ENCODE measurements at regions not wholly inside any gene's neighbourhood (a gene's known extent, or its start where the extent isn't known, plus 50 kb on each side); places are given as distances from the start of the nearest gene placed in this dataset.

DNA sequence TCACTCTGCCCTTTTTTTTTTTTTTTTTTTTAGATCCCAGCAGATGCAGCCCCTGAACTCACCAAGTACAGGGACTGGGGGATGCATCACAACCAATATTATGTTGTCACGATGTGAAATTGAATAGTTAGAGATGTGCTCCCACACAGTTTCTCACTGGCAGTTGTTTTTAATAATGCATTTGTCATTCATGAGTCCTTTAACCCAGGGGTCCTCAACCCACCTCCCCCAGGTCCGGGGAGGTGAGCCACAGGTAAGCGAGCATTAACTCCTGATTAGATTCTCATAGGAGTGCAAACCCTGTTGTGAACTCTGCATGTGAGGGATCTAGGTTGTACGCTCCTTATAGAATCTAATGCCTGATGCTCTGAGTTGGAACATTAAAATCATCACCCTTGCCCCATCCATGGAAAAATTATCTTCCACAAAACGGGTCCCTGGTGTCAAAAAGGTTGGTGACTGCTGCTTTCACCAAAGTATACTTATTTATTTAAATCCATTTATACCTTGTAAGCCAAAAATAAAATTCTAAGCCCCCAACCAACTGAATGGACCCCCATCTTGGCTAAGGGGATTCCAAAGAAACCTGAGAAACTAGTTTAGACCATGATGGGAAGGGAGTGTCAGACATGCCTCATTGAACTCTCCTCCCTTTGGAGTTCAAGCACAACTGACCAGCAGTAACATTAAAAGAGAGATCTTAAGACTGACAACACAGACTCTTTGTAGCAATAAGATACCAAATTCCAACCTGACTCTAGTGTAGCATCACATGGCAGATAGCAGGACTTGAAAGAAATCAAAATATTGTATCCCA lies 119.3 kb upstream of the ATP1A1 start:
- in situ Hi-C loops (cut with MboI): no loop called here
- Histone ChIP-seq H3K36me3 (ENCODE audit: control insufficient read depth, insufficient read depth, low read length) (no peaks in the 10 kb centered on the region), H3K27me3 (ENCODE audit: control insufficient read depth in 2 of 2, insufficient read depth in 2 of 2, low read length in 2 of 2) (peaks cover 10 to 25% of the 10 kb centered on the region in 2 experiments; a peak in 4 of 5 replicates), H3K9me1 (ENCODE audit: control insufficient read depth, insufficient read depth, low read length) (no peaks in the 10 kb centered on the region), H3K4me2 (ENCODE audit: insufficient read depth, low read length) (no peak overlapping the region), H3K79me2 (ENCODE audit: control insufficient read depth, insufficient read depth, low read length) (no peaks in the 10 kb centered on the region), H3K4me3 (no peak overlapping the region), H4K20me1 (replicated peaks; ENCODE audit: control insufficient read depth, insufficient read depth, low read length) (no peaks in the 10 kb centered on the region), H3K27ac (ENCODE audit: extremely low read depth, low read depth, low read length) (no peak overlapping the region), H2AFZ (ENCODE audit: low read depth, low read length) (no peak overlapping the region), H3K9ac (ENCODE audit: insufficient read depth in 1 of 2, low read depth in 2 of 2, low read length in 2 of 2) (no peak overlapping the region), H3K4me1 (replicated peaks in 1 of 2; ENCODE audit: control insufficient read depth in 2 of 2, insufficient read depth in 2 of 2, low read length in 2 of 2) (no peaks in the 10 kb centered on the region), H3K9me3 (replicated peaks; ENCODE audit: control insufficient read depth, insufficient read depth, low read depth, low read length) (no peaks in the 10 kb centered on the region)
- no peak for ATAC-seq
- no peak for FAIRE-seq
- DNase-seq (ENCODE audit: extremely low read depth in 1 of 4, low spot score in 3 of 4): no peak
- CTCF ChIA-PET (ENCODE audit: low intra/inter-chr PET ratio): no interaction called here
- POLR2A ChIA-PET: interaction anchor here (1.5 kb wide), 1 partner anchor 9 kb away, joined by 3 read pairs; no protein-coding TSS in a partner anchor
- BruUV-seq (replicated peaks): no TSS peak
- intact Hi-C loops (cut with micrococcal nuclease): no loop called here
- 0% methylated on average over 5 of the region's 5 CpGs for whole genome bisulfite sequencing (ENCODE audit: insufficient coverage, low coverage, missing lambda C conversion rate)
- TF ChIP-seq PTRF (tag; IDR thresholded peaks at IDR 0.05) (no peak), HIVEP1 (CRISPR knock-in tag; IDR thresholded peaks at IDR 0.05) (no peak), CBFA2T3 (IDR thresholded peaks at IDR 0.05) (no peak), ERF (CRISPR knock-in tag; IDR thresholded peaks at IDR 0.05) (no peak), NFXL1 (CRISPR knock-in tag; IDR thresholded peaks at IDR 0.05) (no peak), MED1 (CRISPR knock-in tag; IDR thresholded peaks at IDR 0.05; ENCODE audit: borderline replicate concordance) (no peak), TSC22D4 (tag; IDR thresholded peaks at IDR 0.05) (no peak)
- TF ChIP-seq, protein P1, sequence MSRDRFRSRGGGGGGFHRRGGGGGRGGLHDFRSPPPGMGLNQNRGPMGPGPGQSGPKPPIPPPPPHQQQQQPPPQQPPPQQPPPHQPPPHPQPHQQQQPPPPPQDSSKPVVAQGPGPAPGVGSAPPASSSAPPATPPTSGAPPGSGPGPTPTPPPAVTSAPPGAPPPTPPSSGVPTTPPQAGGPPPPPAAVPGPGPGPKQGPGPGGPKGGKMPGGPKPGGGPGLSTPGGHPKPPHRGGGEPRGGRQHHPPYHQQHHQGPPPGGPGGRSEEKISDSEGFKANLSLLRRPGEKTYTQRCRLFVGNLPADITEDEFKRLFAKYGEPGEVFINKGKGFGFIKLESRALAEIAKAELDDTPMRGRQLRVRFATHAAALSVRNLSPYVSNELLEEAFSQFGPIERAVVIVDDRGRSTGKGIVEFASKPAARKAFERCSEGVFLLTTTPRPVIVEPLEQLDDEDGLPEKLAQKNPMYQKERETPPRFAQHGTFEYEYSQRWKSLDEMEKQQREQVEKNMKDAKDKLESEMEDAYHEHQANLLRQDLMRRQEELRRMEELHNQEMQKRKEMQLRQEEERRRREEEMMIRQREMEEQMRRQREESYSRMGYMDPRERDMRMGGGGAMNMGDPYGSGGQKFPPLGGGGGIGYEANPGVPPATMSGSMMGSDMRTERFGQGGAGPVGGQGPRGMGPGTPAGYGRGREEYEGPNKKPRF (IDR thresholded peaks at IDR 0.05; ENCODE audit: low read depth, low read length): no peak
- TF ChIP-seq, protein P2, sequence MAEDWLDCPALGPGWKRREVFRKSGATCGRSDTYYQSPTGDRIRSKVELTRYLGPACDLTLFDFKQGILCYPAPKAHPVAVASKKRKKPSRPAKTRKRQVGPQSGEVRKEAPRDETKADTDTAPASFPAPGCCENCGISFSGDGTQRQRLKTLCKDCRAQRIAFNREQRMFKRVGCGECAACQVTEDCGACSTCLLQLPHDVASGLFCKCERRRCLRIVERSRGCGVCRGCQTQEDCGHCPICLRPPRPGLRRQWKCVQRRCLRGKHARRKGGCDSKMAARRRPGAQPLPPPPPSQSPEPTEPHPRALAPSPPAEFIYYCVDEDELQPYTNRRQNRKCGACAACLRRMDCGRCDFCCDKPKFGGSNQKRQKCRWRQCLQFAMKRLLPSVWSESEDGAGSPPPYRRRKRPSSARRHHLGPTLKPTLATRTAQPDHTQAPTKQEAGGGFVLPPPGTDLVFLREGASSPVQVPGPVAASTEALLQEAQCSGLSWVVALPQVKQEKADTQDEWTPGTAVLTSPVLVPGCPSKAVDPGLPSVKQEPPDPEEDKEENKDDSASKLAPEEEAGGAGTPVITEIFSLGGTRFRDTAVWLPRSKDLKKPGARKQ (CRISPR knock-in tag; IDR thresholded peaks at IDR 0.05): no peak

Data from K562 (cell line).